Natural killer cell (primary cell): ENCODE measurements at regions not wholly inside any gene's neighbourhood (a gene's known extent, or its start where the extent isn't known, plus 50 kb on each side); places are given as distances from the start of the nearest gene placed in this dataset.

ENCODE experiments used
- ATAC-seq, 3 donors: fragments of 150-1000 bp in 2 of 3; fragments of 200-7000 bp in 1 of 3; cut with Tn5 transposase; 1 replicate in 1 of 3; 2 replicates in 2 of 3; pipeline ENCODE4 v1.10.0; 2021; ENCODE audit warnings: mild to moderate bottlenecking in 2 of 3, moderate library complexity in 2 of 3
- DNase-seq, 2 donors: peaks; one replicate each; pipeline versions ENCODE4 v3.0.0 to v3.0.0-alpha.2; 2013 to 2021; ENCODE audit warnings: mixed read lengths in 1 of 2
- H3K27ac ChIP-seq: one replicate; pipeline ENCODE4 v1.5.1; 2013; ENCODE audit warnings: mild to moderate bottlenecking, low read length
- H3K27me3 ChIP-seq: one replicate; pipeline ENCODE4 v1.6.1; 2013; ENCODE audit warnings: low read length; ENCODE audit not compliant: control insufficient read depth, insufficient read depth
- H3K36me3 ChIP-seq: one replicate; pipeline ENCODE4 v1.6.1; 2013; ENCODE audit warnings: low read length; ENCODE audit not compliant: control insufficient read depth, insufficient read depth
- H3K4me1 ChIP-seq: one replicate; pipeline ENCODE4 v1.6.1; 2013; ENCODE audit warnings: low read length; ENCODE audit not compliant: control insufficient read depth, insufficient read depth
- H3K4me3 ChIP-seq: one replicate; pipeline ENCODE4 v1.5.1; 2013; ENCODE audit warnings: low read length
- H3K9me3 ChIP-seq: one replicate; pipeline ENCODE4 v1.6.1; 2013; ENCODE audit warnings: low read length; ENCODE audit not compliant: control insufficient read depth, insufficient read depth
- H3K27ac Mint-ChIP-seq, 2 donors: one replicate each; pipeline ENCODE4 v1.8.0; 2022; ENCODE audit warnings: mild to moderate bottlenecking in 2 of 2, mixed read lengths in 2 of 2, moderate library complexity in 1 of 2
- H3K27me3 Mint-ChIP-seq, 2 donors: one replicate each; pipeline ENCODE4 v1.8.0; 2022; ENCODE audit warnings: low read depth in 2 of 2, mixed read lengths in 2 of 2
- H3K36me3 Mint-ChIP-seq: one replicate; pipeline ENCODE4 v1.8.0; 2022; ENCODE audit warnings: mixed read lengths
- H3K4me1 Mint-ChIP-seq, 2 donors: one replicate each; pipeline ENCODE4 v1.8.0; 2022; ENCODE audit warnings: mixed read lengths in 2 of 2
- H3K4me3 Mint-ChIP-seq: one replicate; pipeline ENCODE4 v1.8.0; 2022; ENCODE audit warnings: mild to moderate bottlenecking, moderate library complexity, mixed read lengths
- H3K9me3 Mint-ChIP-seq, 2 donors: one replicate each; pipeline ENCODE4 v1.8.0; 2022; ENCODE audit warnings: mixed read lengths in 2 of 2
- CTCF ChIP-seq: fragments of 200-600 bp; IDR thresholded peaks from one replicate; pipeline ENCODE4 v1.8.0; 2022; ENCODE audit warnings: antibody characterized with exemption
- WGBS: methylation state at CpG from one replicate; pipeline ENCODE4 v1.1.7; 2013; ENCODE audit warnings: missing lambda C conversion rate; ENCODE audit not compliant: insufficient coverage; 5-methylcytosine and 5-hydroxymethylcytosine counted together
- intact Hi-C: fragments of 100-400 bp; cut with micrococcal nuclease; formaldehyde crosslinking; loops from one replicate; pipeline ENCODE4 v1.14.2; 2022

GRCh38 chr12:46555406-46555852, 182.9 kb upstream of the SLC38A2 start:
- Histone ChIP-seq H3K4me3 (no peak overlapping the region), H3K27me3 (no peaks in the 10 kb centered on the region), H3K27ac (no peak overlapping the region), H3K9me3 (no peaks in the 10 kb centered on the region), H3K36me3 (no peaks in the 10 kb centered on the region), H3K4me1 (no peaks in the 10 kb centered on the region)
- Mint-ChIP-seq H3K36me3 (no peaks in the 10 kb centered on the region), H3K4me3 (no peak overlapping the region), H3K9me3 (peaks cover 0 to 2% of the 10 kb centered on the region in 2 donors), H3K4me1 (peaks cover 6 to 28% of the 10 kb centered on the region in 2 donors), H3K27ac (no peak overlapping the region), H3K27me3 (no peaks in the 10 kb centered on the region)
- ATAC-seq = no peak
- 100% methylated on average over 4 of the region's 4 CpGs for WGBS
- intact Hi-C loops = no loop called here
- no peak for TF ChIP-seq CTCF
- DNase-seq = no peak

- Mint-ChIP-seq H3K36me3 (no peaks in the 10 kb centered on the region), H3K4me3 (no peak overlapping the region), H3K27ac (no peak overlapping the region), H3K9me3 (peaks cover 0 to 2% of the 10 kb centered on the region in 2 donors), H3K27me3 (no peaks in the 10 kb centered on the region), H3K4me1 (peaks cover 16 to 32% of the 10 kb centered on the region in 2 donors)
- H3K4me1 ChIP-seq = peaks cover 4% of the 10 kb centered on the region
- intact Hi-C loops = no loop called here
- DNase-seq (no peak), ATAC-seq (no peak)
- no peaks in the 10 kb centered on the region for H3K36me3 ChIP-seq
- TF ChIP-seq CTCF = no peak
- H3K9me3 ChIP-seq = no peaks in the 10 kb centered on the region
- no peaks in the 10 kb centered on the region for H3K27me3 ChIP-seq
- WGBS = 93% methylated on average over 2 of the region's 2 CpGs
- no peak overlapping the region for H3K4me3 ChIP-seq
- H3K27ac ChIP-seq = no peak overlapping the region
Observed at GRCh38 chr12:46554460-46554859, 181.9 kb upstream of the SLC38A2 start.

- no peak for TF ChIP-seq CTCF
- Mint-ChIP-seq H3K27ac (no peak overlapping the region), H3K9me3 (peaks cover 0 to 2% of the 10 kb centered on the region in 2 donors), H3K36me3 (no peaks in the 10 kb centered on the region), H3K27me3 (no peaks in the 10 kb centered on the region), H3K4me1 (peaks cover 21 to 38% of the 10 kb centered on the region in 2 donors), H3K4me3 (no peak overlapping the region)
- no peak overlapping the region for H3K4me3 ChIP-seq
- no peaks in the 10 kb centered on the region for H3K36me3 ChIP-seq
- DNase-seq = no peak
- H3K27ac ChIP-seq = no peak overlapping the region
- no CpG with 5 or more reads among the region's 1 CpG for WGBS
- H3K27me3 ChIP-seq = no peaks in the 10 kb centered on the region
- no peak for ATAC-seq
- H3K4me1 ChIP-seq = peaks cover 9% of the 10 kb centered on the region
- H3K9me3 ChIP-seq = no peaks in the 10 kb centered on the region
- intact Hi-C loops = no loop called here
Observed at GRCh38 chr12:46553911-46554310, 181.3 kb upstream of the SLC38A2 start.

- no peaks in the 10 kb centered on the region for H3K27me3 ChIP-seq
- peak overlapping the region in 1 of 2 donors; percentile 12 for H3K27ac Mint-ChIP-seq
- ATAC-seq = no peak
- no peaks in the 10 kb centered on the region for H3K9me3 ChIP-seq
- TF ChIP-seq CTCF = no peak
- 100% methylated on average over 2 of the region's 2 CpGs for WGBS
- no peak overlapping the region for H3K27ac ChIP-seq
- intact Hi-C loops = no loop called here
- H3K27me3 Mint-ChIP-seq = no peaks in the 10 kb centered on the region
- H3K4me3 Mint-ChIP-seq = no peak overlapping the region
- H3K4me1 Mint-ChIP-seq = peaks cover 28 to 44% of the 10 kb centered on the region in 2 donors
- peaks cover 0 to 2% of the 10 kb centered on the region in 2 donors for H3K9me3 Mint-ChIP-seq
- no peaks in the 10 kb centered on the region for H3K36me3 Mint-ChIP-seq
- H3K36me3 ChIP-seq = no peaks in the 10 kb centered on the region
- no peak overlapping the region for H3K4me3 ChIP-seq
- DNase-seq = no peak
- peaks cover 9% of the 10 kb centered on the region for H3K4me1 ChIP-seq
Observed at GRCh38 chr12:46553266-46553665, 180.7 kb upstream of the SLC38A2 start.
